Heart left ventricle (tissue), 13 donors: ENCODE measurements at regions not wholly inside any gene's neighbourhood (a gene's known extent, or its start where the extent isn't known, plus 50 kb on each side); places are given as distances from the start of the nearest gene placed in this dataset.

ENCODE experiments used
- CTCF ChIP-seq, 12 donors: fragments of 200-600 bp; sonication (generic) in 4 of 12; IDR thresholded peaks; one replicate each; pipeline versions ENCODE4 v1.5.0 to v1.8.0; 2018 to 2022; ENCODE audit warnings: antibody characterized with exemption in 12 of 12, mild to moderate bottlenecking in 5 of 12
- POLR2A ChIP-seq, 2 donors: fragments of 450-650 bp; IDR thresholded peaks; one replicate each; pipeline ENCODE4 v1.6.1; 2017; ENCODE audit warnings: antibody characterized with exemption in 2 of 2, mild to moderate bottlenecking in 2 of 2, moderate library complexity in 2 of 2
- donor health status: ischemic (EF 13 %, LVEDD 7.1; RV severe dilation, severe dysfunction).
- donor health status: DM: no; HTN: yes; CAD: no.
- donor health status: DM: no; HTN: no; CAD: no.
- donor health status: ischemic (EF 25% LVEDD 6.9; RV normal size, moderate dysfunction).
- donor health status: ischemic (EF 25% LVEDD 5.7; RV mildly dilated, moderate dysfunction).
- donor health status: ischemic (EF 35%, LVEDD 5.7; RV mildly dilated, moderate dysfunction).
- donor health status: nonischemic (EF 11% LVEDD 7.7; RV severe dilation, severe dysfunction).
- donor health status: DM: yes; HTN: yes; CAD: no.
- donor health status: PGD.
- donor health status: ischemic (EF 29% LVEDD 5.4; RV normal size, mild dysfunction).
- donor health status: nonischemic (EF 23%, LVEDD 6.1; RV moderate dilation, normal function).

GRCh38 chr6:144449911-144450597, 164.9 kb downstream of the UTRN start:
- TF ChIP-seq CTCF (IDR thresholded peaks at IDR 0.05) (no peak), POLR2A (IDR thresholded peaks at IDR 0.05) (no peak)
